GM19043 (cell line): ENCODE measurements at regions not wholly inside any gene's neighbourhood (a gene's known extent, or its start where the extent isn't known, plus 50 kb on each side); places are given as distances from the start of the nearest gene placed in this dataset.
"Not testable (repeated sequence)": the region's sequence is repeated elsewhere in the genome, so short reads cannot be mapped to it uniquely, and the experiment has no call there.

Source experiments
- ATAC-seq: cut with Tn5 transposase; IDR thresholded peaks from one replicate; pipeline ENCODE4 v1.9.1; 2021; ENCODE audit warnings: low read depth; ENCODE audit not compliant: unreplicated experiment

GRCh38 chr10:120047926-120048325 is 155.4 kb downstream of the SEC23IP start:
- no peak for ATAC-seq

- no peak for ATAC-seq
Measured at GRCh38 chr10:120048391-120048790, 155.9 kb downstream of the SEC23IP start.

- no peak for ATAC-seq
Measured at GRCh38 chr10:120051671-120052070, 159.1 kb downstream of the SEC23IP start.

GRCh38 chr10:120052964-120053702 is 160.6 kb downstream of the SEC23IP start:
- ATAC-seq, result no peak

GRCh38 chr10:120059790-120060189 is 167.3 kb downstream of the SEC23IP start:
- ATAC-seq, result not testable (repeated sequence)

- ATAC-seq, result no peak
Measured at GRCh38 chr10:120067427-120067826, 174.9 kb downstream of the SEC23IP start.

- no peak for ATAC-seq
Measured at GRCh38 chr10:120069700-120070099, 177.2 kb downstream of the SEC23IP start.

- no peak for ATAC-seq
Measured at GRCh38 chr10:120075349-120075748, 182.8 kb downstream of the SEC23IP start.

GRCh38 chr10:120076996-120077706 is 184.6 kb downstream of the SEC23IP start:
- ATAC-seq, result no peak

GRCh38 chr10:120077707-120078492 is 185.4 kb downstream of the SEC23IP start:
- no peak for ATAC-seq

- no peak for ATAC-seq
Measured at GRCh38 chr10:120085096-120085796, 192.7 kb downstream of the SEC23IP start.

GRCh38 chr10:120086066-120086465 is 193.5 kb downstream of the SEC23IP start:
- ATAC-seq, result no peak

GRCh38 chr10:120087109-120087508 is 194.6 kb downstream of the SEC23IP start:
- no peak for ATAC-seq

GRCh38 chr10:120095875-120096274 is 203.3 kb downstream of the SEC23IP start:
- ATAC-seq, result no peak

- ATAC-seq, result no peak
Measured at GRCh38 chr10:120097766-120098165, 205.2 kb downstream of the SEC23IP start.

- ATAC-seq, result no peak
Measured at GRCh38 chr10:120098232-120098930, 205.9 kb downstream of the SEC23IP start.

GRCh38 chr10:120103738-120104560 is 211.4 kb downstream of the SEC23IP start:
- ATAC-seq, result no peak

- no peak for ATAC-seq
Measured at GRCh38 chr10:120105001-120105400, 212.5 kb downstream of the SEC23IP start.

GRCh38 chr10:120105492-120105891 is 213.0 kb downstream of the SEC23IP start:
- ATAC-seq, result no peak
